ENCODE measurements at regions not wholly inside any gene's neighbourhood (a gene's known extent, or its start where the extent isn't known, plus 50 kb on each side); places are given as distances from the start of the nearest gene placed in this dataset.

DNA sequence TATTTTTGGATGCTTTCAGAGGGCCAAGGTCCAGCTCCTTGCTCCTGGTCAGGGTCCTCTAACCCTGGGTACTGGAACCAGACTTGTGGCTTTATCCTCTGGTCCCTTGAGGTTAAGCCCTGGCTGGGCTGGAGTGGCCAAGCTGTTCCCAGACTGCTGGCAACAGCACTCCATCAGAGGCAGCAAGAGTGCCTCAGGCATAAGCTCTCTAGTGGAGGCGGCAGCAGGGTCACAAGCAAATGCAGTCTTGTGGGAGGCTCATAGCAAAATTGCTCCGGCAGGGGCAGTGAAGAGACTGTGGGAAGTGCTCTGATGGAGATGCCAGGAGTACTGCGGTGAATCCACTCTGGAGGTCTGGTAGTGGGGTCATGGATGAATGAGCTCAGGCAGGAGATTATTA lies 128.9 kb upstream of the OTOS start (continued):
- TF ChIP-seq, protein P1, sequence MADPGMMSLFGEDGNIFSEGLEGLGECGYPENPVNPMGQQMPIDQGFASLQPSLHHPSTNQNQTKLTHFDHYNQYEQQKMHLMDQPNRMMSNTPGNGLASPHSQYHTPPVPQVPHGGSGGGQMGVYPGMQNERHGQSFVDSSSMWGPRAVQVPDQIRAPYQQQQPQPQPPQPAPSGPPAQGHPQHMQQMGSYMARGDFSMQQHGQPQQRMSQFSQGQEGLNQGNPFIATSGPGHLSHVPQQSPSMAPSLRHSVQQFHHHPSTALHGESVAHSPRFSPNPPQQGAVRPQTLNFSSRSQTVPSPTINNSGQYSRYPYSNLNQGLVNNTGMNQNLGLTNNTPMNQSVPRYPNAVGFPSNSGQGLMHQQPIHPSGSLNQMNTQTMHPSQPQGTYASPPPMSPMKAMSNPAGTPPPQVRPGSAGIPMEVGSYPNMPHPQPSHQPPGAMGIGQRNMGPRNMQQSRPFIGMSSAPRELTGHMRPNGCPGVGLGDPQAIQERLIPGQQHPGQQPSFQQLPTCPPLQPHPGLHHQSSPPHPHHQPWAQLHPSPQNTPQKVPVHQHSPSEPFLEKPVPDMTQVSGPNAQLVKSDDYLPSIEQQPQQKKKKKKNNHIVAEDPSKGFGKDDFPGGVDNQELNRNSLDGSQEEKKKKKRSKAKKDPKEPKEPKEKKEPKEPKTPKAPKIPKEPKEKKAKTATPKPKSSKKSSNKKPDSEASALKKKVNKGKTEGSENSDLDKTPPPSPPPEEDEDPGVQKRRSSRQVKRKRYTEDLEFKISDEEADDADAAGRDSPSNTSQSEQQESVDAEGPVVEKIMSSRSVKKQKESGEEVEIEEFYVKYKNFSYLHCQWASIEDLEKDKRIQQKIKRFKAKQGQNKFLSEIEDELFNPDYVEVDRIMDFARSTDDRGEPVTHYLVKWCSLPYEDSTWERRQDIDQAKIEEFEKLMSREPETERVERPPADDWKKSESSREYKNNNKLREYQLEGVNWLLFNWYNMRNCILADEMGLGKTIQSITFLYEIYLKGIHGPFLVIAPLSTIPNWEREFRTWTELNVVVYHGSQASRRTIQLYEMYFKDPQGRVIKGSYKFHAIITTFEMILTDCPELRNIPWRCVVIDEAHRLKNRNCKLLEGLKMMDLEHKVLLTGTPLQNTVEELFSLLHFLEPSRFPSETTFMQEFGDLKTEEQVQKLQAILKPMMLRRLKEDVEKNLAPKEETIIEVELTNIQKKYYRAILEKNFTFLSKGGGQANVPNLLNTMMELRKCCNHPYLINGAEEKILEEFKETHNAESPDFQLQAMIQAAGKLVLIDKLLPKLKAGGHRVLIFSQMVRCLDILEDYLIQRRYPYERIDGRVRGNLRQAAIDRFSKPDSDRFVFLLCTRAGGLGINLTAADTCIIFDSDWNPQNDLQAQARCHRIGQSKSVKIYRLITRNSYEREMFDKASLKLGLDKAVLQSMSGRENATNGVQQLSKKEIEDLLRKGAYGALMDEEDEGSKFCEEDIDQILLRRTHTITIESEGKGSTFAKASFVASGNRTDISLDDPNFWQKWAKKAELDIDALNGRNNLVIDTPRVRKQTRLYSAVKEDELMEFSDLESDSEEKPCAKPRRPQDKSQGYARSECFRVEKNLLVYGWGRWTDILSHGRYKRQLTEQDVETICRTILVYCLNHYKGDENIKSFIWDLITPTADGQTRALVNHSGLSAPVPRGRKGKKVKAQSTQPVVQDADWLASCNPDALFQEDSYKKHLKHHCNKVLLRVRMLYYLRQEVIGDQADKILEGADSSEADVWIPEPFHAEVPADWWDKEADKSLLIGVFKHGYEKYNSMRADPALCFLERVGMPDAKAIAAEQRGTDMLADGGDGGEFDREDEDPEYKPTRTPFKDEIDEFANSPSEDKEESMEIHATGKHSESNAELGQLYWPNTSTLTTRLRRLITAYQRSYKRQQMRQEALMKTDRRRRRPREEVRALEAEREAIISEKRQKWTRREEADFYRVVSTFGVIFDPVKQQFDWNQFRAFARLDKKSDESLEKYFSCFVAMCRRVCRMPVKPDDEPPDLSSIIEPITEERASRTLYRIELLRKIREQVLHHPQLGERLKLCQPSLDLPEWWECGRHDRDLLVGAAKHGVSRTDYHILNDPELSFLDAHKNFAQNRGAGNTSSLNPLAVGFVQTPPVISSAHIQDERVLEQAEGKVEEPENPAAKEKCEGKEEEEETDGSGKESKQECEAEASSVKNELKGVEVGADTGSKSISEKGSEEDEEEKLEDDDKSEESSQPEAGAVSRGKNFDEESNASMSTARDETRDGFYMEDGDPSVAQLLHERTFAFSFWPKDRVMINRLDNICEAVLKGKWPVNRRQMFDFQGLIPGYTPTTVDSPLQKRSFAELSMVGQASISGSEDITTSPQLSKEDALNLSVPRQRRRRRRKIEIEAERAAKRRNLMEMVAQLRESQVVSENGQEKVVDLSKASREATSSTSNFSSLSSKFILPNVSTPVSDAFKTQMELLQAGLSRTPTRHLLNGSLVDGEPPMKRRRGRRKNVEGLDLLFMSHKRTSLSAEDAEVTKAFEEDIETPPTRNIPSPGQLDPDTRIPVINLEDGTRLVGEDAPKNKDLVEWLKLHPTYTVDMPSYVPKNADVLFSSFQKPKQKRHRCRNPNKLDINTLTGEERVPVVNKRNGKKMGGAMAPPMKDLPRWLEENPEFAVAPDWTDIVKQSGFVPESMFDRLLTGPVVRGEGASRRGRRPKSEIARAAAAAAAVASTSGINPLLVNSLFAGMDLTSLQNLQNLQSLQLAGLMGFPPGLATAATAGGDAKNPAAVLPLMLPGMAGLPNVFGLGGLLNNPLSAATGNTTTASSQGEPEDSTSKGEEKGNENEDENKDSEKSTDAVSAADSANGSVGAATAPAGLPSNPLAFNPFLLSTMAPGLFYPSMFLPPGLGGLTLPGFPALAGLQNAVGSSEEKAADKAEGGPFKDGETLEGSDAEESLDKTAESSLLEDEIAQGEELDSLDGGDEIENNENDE (IDR thresholded peaks at IDR 0.05; ENCODE audit: insufficient replicate concordance, low read length) = no peak
- TF ChIP-seq EZH2 (IDR thresholded peaks at IDR 0.05; ENCODE audit: low read depth, low read length, severe bottlenecking) = no peak

Measured in H1 (cell line).